Kidney glomerular epithelial cell (primary cell): ENCODE measurements at regions not wholly inside any gene's neighbourhood (a gene's known extent, or its start where the extent isn't known, plus 50 kb on each side); places are given as distances from the start of the nearest gene placed in this dataset.
"Not testable (repeated sequence)": the region's sequence is repeated elsewhere in the genome, so short reads cannot be mapped to it uniquely, and the experiment has no call there.

Source experiments
- DNase-seq: peaks from one replicate; lab custom pipeline; 2025; lab: John Stamatoyannopoulos, UW

DNA sequence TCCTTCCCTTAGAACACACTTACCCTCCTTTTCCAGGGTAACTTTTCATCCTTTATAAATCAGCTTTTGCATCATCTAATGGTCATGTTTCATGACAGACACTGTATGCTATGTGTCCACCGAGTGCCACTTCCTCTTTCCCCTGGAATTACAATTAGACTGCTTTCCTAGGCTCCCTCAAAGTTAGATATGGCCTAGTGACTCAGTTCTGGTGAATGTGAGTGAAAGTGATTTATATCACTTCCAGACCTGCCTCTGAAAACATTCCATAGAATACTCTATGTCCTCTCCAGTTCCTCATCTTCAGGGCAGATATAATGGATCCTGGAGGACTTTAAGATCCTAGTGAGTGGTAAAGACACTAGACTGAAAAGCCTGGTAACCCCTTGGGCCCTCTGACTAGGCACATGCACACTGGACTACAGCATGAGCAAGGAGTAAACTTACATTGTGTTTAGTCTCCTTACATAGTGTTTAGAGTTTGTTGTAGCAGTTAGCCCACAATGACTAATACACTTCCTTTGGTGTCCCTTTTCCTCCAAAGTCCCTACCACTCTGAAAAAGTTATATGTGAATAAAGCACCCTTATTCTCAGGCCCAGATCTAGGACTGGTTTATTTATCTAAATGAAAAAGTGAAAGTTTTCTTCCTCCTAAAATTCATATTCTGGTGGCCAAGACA lies 59.3 kb downstream of the GPR88 start:
- peak; percentile 77 for DNase-seq

DNA sequence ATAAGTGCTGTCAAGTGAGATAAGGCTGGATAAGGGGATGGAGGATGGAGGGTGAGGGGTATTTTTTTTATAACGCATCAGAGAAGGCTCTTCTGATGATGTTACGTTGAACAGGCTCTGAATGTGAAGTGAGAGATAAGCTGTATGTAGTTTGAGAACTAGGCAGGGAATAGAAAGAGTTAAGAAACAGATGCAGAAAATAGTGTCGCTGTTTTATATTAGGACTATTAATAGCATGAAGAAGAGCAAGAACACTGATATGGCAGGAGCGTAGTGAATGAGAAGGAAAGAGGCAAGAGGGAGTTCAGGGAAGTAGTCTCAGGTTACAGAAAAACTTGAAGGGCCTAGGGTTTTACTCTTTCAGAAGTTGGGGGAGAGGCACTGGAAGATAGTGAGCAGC lies 59.8 kb downstream of the GPR88 start:
- DNase-seq, result no peak

DNA sequence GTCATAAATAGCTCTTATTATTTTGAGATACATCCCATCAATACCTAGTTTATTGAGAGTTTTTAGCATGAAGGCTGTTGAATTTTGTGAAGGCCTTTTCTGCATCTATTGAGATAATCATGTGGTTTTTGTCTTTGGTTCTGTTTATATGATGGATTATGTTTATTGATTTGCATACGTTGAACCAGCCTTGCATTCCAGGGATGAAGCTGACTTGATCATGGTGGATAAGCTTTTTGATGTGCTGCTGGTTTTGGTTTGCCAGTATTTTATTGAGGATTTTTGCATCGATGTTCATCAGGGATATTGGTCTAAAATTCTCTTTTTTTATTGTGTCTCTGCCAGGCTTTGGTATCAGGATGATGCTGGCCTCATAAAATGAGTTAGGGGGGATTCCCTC lies 62.4 kb downstream of the GPR88 start:
- not testable (repeated sequence) for DNase-seq

DNA sequence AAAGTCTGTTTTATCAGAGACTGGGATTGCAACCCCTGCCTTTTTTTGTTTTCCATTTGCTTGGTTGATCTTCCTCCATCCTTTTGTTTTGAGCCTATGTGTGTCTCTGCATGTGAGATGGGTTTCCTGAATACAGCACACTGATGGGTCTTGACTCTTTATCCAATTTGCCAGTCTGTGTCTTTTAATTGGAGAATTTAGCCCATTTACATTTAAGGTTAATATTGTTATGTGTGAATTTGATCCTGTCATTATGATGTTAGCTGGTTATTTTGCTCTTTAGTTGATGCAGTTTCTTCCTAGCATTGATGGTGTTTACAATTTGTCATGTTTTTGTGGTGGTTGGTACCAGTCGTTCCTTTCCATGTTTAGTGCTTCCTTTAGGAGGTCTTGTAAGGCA lies 64.1 kb downstream of the GPR88 start:
- not testable (repeated sequence) for DNase-seq

DNA sequence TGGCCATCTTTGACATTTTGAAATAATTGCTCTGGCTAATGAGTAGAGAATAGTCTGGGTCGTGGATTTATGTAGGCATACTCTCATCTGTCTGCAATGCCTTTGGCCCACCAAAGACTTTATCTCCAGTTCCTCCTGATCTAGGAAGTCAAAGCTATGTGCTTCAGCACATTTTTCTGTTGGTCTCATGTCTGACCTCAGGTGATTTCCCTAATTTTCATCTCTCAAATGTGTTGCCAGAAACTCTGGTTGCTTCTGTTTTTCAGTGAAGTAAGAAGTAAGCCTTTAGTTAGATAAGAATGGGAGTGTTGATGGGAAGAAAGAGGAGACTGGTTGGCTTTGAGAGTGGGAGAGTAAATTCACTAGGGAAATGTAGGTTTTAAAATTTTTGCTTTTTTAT lies 66.4 kb downstream of the GPR88 start:
- no peak for DNase-seq

DNA sequence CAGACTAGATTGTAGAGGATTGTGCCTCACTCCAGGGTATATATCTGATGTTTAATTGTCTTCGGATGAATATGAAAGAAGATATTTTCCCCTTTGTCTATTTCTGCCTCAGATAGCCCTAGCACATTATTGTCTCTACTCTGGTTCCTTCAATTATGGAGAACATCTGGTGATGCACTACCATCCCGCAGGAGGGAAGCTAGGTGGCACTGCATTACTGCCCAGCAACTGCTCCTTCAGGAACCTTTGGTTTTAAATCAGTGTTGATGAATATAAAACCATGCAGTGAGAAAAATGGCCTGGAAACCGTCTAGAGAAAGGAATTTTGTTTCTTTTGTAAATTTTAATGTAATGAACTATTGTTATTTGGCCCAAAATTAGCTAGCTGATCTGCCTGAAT lies 68.5 kb downstream of the GPR88 start:
- peak; percentile 74 for DNase-seq

DNA sequence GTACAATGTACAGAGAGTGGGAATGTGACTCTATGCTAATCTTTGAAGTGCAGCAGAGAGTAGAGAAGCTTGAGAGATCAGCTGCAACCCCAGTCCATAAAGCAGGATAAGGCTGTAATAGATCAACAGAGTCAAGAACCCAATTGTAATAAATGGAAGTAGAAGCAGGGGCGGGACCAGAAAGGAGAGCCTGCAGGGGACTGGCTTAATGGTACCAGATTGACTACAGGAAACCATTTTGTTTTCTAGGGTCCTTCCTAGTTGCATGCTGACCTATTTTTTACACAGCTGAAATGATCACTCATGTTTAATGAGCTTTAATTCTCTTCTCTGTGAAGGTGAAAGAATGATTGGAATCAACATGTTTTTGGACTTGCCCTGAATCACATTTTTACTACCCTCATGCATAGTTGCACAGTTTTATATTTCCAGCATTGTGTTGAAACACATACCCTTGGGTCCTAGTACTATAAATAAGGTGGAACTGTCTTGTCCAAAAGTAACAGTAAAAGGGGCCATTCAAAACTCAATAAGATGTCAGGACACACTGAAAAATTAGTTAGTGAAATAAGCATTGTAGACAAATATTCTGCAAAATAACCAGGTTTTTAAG lies 69.8 kb downstream of the GPR88 start:
- no peak for DNase-seq

DNA sequence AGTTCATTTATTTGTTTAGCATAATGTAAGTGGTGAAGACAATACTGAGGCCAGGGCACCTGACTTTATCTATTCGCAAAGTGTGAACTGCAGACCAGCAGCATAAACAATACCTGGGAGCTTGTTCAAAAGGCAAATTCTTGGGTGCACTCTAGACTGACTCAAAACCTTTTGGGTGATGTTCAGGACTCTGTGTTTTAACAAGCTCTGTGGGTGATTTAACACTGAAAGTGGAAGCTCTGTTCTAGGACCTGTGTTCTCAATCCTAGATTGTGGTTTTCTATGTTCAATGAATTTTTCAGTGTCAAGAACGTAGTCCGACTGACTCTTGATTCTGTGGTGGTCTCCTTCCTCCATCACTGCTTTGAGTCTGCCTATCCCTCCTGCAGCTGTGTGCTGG lies 71.9 kb downstream of the GPR88 start:
- DNase-seq, result no peak

DNA sequence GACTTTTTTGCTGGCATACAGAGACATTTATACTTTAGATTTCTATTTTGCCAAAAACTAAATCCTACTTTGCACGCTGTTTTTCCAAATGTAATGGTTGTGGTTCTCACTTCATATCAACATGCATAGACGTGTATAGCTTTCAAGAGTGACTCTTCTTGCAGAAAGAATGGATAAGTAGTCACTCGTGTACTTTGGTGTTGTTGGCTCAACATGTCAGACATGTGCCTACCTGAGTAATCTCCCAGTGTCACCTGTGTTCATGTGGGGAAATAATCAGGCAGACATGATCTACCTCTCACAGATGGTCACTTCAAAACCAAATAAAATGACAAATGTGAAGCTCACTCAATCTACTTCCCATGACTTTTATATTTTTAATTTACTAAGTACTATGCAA lies 73.1 kb downstream of the GPR88 start:
- no peak for DNase-seq

DNA sequence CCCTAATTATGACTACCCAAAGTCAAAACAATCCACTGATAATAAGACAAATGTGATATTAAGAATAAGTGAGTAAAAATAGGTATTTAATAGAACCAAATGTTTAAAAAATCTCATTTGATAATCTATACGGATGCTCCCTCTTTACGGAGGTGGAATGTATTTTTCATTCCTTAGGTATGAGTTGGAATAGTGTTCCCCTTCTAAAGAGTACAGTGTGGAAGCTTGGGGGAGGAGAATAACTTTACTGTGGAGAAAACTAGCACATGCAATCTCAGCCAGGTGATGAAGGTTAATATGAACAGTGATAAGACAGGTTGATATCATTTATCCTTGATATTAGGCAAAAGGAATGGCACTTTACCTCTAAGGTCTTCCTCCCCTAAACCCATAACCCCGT lies 74.6 kb downstream of the GPR88 start:
- no peak for DNase-seq

DNA sequence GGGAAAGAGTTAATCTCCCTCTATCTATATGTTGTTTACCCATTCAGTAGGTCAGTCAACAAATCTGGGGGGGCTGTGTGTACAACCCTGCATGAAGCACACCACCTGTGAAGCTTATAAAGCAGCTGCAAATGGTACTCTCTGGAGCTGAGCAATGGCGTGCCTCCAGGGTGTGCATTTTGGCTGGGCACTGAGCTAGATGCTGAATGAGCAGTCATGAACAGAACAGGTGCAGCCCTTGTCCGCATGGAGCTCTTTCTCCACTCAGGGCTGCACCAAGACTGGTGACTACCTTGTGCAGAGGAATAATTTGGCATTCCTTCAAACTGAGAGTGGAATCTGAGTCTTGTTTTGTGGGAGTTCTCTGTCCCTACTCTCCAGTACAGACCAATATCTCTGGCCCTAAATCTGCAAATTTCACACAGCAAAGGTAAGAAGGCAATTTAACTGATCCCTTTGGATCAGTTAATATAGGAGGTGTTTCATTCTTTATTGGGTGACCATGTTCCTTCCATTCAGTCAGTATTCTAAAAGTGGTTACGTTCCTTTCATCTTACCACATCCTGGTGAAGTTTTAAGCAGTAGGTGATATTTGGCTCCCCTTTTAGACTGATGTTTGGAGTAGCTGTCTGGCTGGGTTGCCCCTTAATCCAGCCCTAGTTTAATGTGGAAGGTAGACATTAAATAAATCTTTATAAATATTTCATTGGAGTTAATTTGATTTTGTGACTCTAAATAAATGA lies 76.0 kb downstream of the GPR88 start:
- DNase-seq, result no peak

DNA sequence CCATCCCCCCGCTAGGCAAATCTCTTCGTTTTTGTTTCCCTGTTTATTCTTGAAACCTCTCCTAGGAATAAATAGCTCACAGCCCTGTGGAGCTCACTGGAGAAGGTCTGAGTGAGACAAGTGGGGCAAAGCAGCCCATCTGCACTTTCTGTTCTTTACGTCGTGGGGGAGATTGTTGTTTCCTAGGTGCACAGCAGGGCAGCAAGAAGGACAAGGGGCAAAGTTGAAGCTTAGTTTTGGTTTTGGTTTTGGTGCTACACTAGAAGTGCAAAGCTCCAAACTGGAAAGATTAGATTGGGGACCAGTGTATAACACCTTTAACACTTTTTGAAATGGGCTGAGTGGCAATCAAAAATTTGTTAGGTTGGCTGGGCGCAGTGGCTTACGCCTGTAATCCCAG lies 76.6 kb downstream of the GPR88 start:
- DNase-seq, result no peak

DNA sequence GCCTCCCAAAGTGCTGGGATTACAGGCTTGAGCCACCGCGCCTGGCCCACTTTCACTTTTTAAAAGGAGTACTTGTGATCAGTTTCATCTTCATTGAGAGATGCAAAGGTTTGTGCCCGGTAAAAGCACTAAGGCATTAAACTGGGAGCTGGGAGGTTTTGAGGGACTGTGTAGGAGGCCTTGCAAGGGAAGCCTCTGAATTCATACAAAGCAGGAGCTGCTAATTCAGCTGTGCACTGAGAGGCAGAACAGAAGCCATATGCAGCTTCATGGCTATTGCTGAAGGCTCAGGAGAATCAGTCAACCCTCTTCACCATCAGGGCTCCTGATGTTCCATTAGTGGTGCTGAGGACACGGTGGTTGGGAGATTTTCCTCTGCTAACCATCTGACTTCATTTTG lies 77.7 kb downstream of the GPR88 start:
- no peak for DNase-seq

DNA sequence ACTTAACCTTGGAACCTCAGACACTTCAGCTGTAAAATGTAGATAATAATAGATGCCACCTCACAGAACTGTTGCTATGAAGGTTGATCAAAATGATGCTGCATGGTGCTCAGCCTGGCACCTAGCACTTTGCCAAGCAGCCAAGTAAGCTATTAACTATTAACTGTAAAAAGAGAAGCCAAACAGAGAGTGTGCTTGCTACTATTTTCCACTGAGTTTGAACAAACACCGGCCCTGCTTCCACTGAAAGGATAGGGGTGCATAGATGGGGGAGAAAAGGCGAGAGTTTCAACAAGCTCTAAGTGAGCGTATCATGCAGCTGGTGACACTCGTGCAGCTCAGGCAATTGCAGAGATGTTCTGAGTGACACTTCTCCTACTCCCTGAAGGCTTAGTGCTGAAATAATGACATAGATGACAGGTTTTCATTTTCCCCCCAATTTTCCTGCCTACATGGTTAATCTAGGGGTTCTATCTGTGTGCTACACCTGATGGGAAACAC lies 78.2 kb downstream of the GPR88 start:
- peak; percentile 28 for DNase-seq

DNA sequence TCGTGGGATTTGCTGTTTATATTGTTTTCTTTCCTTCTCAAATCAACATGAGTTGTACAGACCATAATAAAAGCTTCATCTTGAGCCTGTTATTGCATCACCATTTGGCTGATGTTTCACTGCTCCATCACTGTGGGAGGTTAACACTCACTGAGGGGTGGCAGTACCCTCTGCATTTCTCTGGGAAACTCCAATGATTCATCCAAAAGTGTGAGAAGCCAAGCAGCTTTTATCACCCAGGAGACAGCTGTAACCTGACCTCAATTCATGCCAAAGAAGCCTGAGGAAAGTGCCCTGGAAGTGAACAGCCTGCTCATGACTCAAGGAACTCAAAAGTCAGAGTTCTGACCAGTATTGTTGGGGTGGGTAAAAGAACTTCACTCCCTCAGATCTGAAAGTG lies 84.1 kb downstream of the GPR88 start:
- peak; percentile 100 for DNase-seq

DNA sequence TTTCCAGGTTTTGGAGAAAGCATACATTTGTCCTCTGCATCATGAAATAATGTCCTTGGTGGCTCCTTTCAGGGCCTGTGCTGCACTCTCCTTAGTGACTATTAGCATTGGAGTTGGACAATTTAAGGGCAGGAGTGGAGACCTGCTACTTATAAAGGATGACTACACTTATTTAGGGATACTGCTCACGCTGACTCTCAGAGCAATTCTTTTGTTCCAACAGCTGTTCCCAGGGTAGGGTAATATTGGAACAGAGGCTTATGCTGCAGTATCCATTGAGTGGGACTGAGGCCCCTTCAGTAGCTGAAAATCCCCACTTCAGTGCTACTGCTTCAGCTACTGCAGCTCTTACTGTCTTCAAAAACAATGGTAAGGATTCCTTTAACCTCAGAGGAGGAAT lies 84.6 kb downstream of the GPR88 start:
- no peak for DNase-seq

DNA sequence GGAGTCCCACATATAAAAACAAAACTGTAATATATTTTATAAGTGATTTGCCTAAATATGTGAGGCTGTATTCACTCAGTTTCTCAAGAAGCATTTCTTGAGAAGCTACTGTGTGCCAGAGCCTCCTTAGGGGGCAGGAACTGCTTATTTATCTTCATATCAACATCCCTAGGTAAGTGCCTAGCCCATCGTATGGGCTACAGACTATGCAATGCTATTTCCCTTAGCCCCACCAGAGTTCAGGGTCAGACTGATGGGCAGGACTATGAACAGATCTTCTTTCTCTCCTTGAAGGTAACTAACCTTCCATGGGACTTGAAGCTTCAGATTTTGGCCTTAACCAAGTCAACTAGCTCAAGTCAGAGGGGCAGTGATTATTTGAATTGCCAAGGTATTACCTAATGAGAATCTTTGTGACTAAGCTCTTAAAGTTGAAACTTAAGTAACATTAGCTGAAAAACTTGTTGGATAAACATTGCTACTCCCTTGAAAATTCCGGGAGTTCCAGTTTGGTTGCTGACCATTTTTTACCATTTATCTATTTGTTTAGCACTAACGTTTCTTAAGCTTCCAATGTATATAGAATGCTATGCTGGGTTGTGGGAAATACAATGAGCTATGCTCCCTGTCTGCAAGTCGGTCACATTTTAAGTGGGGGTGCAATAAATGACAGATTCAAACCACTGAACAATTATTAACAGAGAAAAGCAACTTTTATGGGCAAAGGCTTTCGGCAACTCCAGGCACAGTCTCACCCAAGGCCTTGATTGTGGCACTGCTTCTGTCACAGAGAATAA lies 85.2 kb downstream of the GPR88 start:
- peak; percentile 97 for DNase-seq

DNA sequence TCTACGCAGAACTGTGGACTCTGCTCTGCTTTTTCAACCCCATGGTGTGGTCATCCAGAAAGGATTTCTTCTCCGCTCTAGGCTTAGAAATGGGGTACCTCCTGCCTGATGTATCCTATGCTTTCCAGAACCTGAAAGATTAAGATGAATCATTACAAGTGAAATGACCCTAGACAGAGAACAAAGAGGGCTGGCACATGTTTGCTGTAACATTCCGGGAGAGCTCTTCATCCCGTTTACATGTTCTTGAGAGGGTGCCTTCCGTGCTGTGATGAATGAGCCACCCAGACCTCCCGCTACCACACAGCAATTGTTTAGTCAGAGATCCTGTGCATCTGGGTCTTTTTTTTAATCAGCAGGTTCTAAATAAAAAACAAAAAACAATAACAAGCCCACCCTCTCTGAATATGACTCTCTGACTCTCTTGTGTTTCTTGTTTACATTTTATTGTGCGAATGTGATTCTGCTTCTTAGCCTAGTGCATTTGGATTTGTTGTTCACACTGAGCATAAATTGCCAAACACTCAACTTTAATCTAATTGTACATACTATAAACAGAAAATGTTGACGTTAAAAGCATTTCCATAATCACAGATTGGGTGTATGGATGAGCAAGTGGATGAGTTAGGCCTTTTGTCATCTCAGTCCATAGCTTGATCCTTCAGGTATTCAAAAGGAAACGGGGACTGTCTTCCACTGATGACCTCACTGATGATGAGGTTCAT lies 87.1 kb downstream of the GPR88 start:
- peak; percentile 91 for DNase-seq

DNA sequence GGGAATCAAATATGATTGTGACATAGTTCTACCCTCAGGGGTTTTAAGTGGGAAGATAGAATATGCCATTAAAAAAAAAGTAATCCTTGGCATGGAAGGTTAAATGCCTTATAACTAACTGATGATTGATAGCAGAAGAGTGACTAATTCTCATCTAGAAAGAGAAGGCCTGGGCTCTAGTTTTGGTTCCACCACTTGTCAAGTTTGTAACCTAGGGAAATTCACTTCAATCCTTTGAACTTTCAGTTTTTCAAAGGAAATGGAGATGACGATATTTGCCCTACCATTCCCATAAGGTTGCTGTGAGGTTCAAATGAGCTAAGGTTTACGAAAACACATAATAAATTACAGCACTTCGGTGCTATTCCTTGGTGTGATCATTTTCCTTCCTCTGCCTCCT lies 88.5 kb downstream of the GPR88 start:
- peak; percentile 58 for DNase-seq

DNA sequence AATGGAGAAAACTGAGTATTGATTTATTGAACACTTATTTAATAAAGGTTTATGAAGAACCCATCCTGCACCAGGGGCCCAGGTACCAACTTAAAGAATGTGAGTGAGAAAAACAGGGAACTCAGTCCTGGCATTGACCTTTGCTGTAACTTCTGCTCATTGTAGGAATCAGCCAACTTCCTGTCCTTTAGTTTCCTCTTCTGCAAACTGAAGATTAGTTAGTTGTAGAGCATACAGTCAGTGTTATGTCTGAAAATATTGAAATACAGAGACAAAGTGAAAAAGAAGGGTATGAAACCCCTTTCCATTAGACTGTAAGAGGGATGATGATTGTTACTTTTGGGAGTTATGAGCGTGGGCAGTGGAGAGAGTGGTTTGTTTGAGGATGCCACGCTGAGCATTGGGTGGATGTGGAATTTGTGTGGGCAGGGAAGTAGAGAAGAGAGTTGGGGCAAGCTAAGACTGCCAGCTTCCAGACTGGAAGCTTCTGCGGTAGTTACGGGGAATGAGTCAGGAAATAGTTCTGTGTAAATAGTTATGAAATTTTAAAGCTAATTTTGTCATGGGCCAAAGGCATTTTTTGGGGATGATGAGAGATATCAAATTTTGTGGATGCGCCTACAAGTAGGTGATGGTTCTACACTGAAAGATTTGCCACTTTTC lies 89.2 kb downstream of the GPR88 start:
- DNase-seq, result peak; percentile 97

DNA sequence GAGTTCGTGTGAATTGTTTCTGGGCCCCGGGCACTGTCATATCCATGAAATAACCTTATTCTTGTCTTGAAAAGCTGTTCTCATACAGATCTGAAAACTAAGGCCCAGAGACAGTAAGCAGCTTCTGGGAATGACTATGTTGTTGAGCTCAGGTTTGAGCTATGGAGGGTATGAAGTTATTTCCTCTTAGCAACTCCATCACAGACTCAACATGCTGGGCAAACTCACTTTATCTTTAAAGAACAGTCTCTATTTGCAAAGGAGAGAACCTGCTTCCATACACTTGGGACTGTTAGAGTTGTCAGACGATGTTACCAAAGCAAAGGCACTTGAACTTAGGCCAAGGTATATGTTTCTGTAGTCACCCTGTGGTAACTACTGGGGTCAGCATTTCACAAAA lies 90.0 kb downstream of the GPR88 start:
- peak; percentile 34 for DNase-seq
